ENCODE measurements at regions not wholly inside any gene's neighbourhood (a gene's known extent, or its start where the extent isn't known, plus 50 kb on each side); places are given as distances from the start of the nearest gene placed in this dataset.

DNA sequence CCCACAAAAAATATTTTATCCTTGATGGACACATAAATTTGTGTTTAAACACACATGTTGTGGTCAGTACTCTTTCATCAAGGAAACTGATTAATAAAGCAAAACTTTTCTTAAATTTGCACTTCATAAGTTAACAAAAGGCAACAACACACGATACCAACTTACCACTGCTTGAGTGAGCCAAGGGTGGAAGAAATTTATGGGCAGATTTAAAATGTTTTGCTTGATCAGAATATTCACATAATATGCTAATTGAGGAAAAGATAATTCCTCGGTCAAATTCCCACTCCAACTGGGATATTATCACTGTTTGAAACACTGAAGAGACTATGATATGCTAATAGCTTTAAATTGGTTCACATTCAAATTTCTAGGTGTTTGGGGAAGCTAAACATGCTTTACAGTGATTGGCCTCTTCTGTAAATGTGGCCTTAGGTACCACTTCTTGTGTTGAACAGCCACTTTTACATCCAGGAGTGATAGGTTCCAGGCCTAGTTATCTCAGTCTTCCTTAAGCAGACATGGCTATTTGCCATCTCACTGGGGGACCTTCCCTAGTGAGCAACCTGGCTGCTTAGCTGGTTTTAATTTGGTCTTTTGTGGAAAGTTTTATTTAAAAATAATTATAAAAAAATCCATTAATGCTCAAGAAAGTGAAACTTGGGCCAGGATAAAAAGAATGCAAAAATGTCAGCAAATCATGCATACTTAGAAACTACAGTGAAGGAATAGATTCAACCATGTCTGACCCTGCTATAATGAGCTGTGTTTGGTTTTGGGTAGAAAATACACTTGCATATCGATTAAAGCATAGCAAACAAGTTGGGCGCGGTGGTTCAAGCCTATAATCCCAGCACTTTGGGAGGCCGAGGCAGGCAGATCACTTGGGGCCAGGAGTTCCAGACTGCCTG lies 221.2 kb upstream of the MAP3K7 start:
- ChIA-PET POLR2A (no interaction called here), CTCF (no interaction called here)
- no peak overlapping the region for H3K4me3 ChIP-seq (ENCODE audit: low read depth, low read length)
- DNase-seq (ENCODE audit: low read depth, low spot score): no peak
- no peaks in the 10 kb centered on the region for H3K9me3 ChIP-seq (ENCODE audit: control insufficient read depth, insufficient read depth, low read length)
- no peak overlapping the region for H3K27ac ChIP-seq (ENCODE audit: low read depth, low read length)
- H3K27me3 ChIP-seq (ENCODE audit: control insufficient read depth, insufficient read depth, low read length): no peaks in the 10 kb centered on the region
- TF ChIP-seq, protein P1, sequence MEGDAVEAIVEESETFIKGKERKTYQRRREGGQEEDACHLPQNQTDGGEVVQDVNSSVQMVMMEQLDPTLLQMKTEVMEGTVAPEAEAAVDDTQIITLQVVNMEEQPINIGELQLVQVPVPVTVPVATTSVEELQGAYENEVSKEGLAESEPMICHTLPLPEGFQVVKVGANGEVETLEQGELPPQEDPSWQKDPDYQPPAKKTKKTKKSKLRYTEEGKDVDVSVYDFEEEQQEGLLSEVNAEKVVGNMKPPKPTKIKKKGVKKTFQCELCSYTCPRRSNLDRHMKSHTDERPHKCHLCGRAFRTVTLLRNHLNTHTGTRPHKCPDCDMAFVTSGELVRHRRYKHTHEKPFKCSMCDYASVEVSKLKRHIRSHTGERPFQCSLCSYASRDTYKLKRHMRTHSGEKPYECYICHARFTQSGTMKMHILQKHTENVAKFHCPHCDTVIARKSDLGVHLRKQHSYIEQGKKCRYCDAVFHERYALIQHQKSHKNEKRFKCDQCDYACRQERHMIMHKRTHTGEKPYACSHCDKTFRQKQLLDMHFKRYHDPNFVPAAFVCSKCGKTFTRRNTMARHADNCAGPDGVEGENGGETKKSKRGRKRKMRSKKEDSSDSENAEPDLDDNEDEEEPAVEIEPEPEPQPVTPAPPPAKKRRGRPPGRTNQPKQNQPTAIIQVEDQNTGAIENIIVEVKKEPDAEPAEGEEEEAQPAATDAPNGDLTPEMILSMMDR (IDR thresholded peaks at IDR 0.05; ENCODE audit: low read depth, low read length): no peak

DNA sequence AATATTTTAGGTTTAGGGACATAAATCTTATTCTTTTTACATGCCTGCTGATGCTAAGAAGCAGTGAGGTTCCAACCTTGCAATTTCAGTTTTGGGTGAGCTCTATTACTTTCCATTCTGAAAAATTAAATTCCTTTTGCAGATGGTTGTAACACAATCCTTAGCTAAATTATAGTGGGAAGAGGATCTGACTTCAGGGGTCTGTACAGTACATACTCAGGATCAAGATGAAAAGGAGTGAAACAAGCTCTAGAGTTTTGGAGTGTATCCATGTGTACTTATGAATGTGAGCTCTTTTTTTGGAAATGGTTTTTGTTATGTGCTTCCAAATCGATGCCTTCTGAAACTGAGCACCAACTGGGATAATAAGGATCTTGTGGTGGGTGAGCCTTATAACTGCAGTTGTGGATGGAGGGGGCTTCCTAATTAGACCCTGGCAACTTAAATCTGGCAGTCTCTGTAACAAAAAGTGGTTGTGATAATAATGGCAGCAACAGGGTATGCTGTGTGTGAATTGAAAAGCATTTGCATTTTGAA lies 218.8 kb upstream of the MAP3K7 start:
- Histone ChIP-seq H3K9me3 (ENCODE audit: control insufficient read depth, insufficient read depth, low read length) (no peaks in the 10 kb centered on the region), H3K4me3 (ENCODE audit: low read depth, low read length) (no peak overlapping the region), H3K27ac (ENCODE audit: low read depth, low read length) (no peak overlapping the region), H3K27me3 (ENCODE audit: control insufficient read depth, insufficient read depth, low read length) (no peaks in the 10 kb centered on the region)
- CTCF ChIA-PET: no interaction called here
- TF ChIP-seq, protein P1 (IDR thresholded peaks at IDR 0.05; ENCODE audit: low read depth, low read length): no peak
- POLR2A ChIA-PET: no interaction called here
- DNase-seq (ENCODE audit: low read depth, low spot score): no peak

DNA sequence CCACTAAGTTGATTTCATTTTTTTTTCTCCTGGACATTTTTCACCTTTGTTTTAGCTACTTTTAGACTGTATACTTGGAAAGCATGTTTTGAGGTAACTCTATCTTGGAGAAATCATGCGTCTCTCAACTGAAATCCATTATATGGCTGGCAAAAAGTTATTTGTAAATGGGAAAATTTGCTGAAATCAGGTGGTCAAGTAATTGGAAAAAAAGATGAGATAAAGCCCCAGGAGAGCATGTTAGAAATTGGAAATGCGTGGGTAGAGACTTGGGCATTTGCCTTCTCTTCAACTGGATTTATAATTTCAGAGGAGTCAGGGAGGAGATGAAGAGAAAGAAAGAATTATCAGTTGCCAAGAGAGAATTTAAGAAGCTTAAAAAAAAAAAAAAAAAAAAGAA lies 217.1 kb upstream of the MAP3K7 start:
- Histone ChIP-seq H3K27ac (ENCODE audit: low read depth, low read length) (no peak overlapping the region), H3K9me3 (ENCODE audit: control insufficient read depth, insufficient read depth, low read length) (no peaks in the 10 kb centered on the region), H3K4me3 (ENCODE audit: low read depth, low read length) (no peak overlapping the region), H3K27me3 (ENCODE audit: control insufficient read depth, insufficient read depth, low read length) (no peaks in the 10 kb centered on the region)
- TF ChIP-seq, protein P1 (IDR thresholded peaks at IDR 0.05; ENCODE audit: low read depth, low read length): no peak
- POLR2A ChIA-PET: no interaction called here
- CTCF ChIA-PET: no interaction called here
- DNase-seq (ENCODE audit: low read depth, low spot score): no peak

DNA sequence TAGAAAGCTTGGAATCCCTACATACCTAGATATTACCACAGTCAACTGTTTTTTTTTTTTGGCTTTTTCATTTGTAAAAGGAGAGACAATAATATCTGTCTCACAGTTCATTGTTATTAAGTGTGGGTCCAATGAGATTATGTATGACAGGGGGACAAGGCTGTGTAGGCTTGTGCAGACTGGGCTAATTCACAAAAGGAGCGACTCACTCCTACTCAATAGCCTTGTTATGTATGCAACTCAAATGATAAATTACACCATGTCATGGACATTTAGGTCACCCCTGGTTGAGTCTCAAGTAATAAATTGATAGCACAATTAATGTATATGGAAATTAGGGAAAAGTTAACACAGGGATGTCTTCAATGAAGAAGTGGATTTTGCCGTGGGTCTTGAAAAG lies 208.2 kb upstream of the MAP3K7 start:
- TF ChIP-seq, protein P1 (IDR thresholded peaks at IDR 0.05; ENCODE audit: low read depth, low read length): no peak

DNA sequence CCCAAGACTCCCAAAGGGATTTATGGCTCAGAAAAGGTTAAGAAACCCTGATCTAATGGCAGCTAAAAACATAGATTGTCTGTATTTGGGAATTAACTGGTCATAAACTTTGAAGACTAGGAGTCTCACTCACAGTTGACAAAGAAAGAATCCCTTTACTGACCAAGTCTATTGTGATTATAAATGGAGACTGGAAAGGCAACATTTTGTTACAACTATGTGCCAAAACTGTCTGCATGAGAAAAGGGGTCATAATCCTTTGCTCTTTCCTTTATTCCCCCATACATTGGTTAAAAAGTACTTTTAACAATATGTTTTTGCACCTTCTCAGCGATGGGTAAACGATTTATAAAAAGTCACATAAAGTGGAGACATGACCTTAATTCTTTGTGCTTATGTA lies 206.9 kb upstream of the MAP3K7 start:
- ChIA-PET POLR2A (no interaction called here), CTCF (no interaction called here)
- Histone ChIP-seq H3K27me3 (ENCODE audit: control insufficient read depth, insufficient read depth, low read length) (no peaks in the 10 kb centered on the region), H3K27ac (ENCODE audit: low read depth, low read length) (no peak overlapping the region), H3K4me3 (ENCODE audit: low read depth, low read length) (no peak overlapping the region), H3K9me3 (ENCODE audit: control insufficient read depth, insufficient read depth, low read length) (no peaks in the 10 kb centered on the region)
- TF ChIP-seq, protein P1 (IDR thresholded peaks at IDR 0.05; ENCODE audit: low read depth, low read length): no peak
- DNase-seq (ENCODE audit: low read depth, low spot score): no peak

More for the DNA sequence above, 208.2 kb upstream of the MAP3K7 start:
- no peaks in the 10 kb centered on the region for H3K9me3 ChIP-seq (ENCODE audit: control insufficient read depth, insufficient read depth, low read length)
- ChIA-PET CTCF (no interaction called here), POLR2A (no interaction called here)
- no peak for DNase-seq (ENCODE audit: low read depth, low spot score)
- no peak overlapping the region for H3K4me3 ChIP-seq (ENCODE audit: low read depth, low read length)
- no peaks in the 10 kb centered on the region for H3K27me3 ChIP-seq (ENCODE audit: control insufficient read depth, insufficient read depth, low read length)
- H3K27ac ChIP-seq (ENCODE audit: low read depth, low read length): no peak overlapping the region

Data from AG04450 (cell line).